NOMO-1 treated with DMSO at 0.1 percent for 48 hours (cell line): ENCODE measurements at regions not wholly inside any gene's neighbourhood (a gene's known extent, or its start where the extent isn't known, plus 50 kb on each side); places are given as distances from the start of the nearest gene placed in this dataset.
"Not testable (repeated sequence)": the region's sequence is repeated elsewhere in the genome, so short reads cannot be mapped to it uniquely, and the experiment has no call there.

ENCODE experiments used
- DNase-seq: peaks from one replicate; lab custom pipeline; 2025; ENCODE audit not compliant: unreplicated experiment; lab: John Stamatoyannopoulos, UW

DNA sequence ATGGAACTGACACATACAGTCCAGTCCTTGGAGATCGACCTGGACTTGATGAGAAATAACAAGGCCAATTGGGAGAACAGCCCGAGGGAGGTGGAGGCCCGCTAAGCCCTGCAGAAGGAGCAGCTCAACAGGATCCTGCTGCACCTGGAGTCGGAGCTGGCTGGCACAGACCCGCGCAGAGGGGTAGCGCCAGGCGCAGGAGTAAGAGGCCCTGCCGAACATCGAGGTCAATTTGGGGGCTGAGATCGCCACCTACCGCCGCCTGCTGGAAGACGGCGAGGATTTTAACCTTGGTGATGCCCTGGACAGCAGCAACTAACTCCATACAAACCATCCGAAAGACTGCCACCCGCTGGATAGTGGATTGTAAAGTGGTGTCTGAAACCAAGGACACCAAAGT lies 1610.1 kb upstream of the ACO1 start:
- DNase-seq = no peak

- no peak for DNase-seq
Measured at GRCh38 chr9:30775236-30775635, 1609.2 kb upstream of the ACO1 start.

- DNase-seq = no peak
Measured at GRCh38 chr9:30796764-30797163, 1587.7 kb upstream of the ACO1 start.

- DNase-seq = no peak
Measured at GRCh38 chr9:30799527-30800101, 1584.8 kb upstream of the ACO1 start.

GRCh38 chr9:30800421-30800820 lies 1584.0 kb upstream of the ACO1 start:
- DNase-seq = no peak

- DNase-seq = no peak
Measured at GRCh38 chr9:30812821-30813220, 1571.6 kb upstream of the ACO1 start.

DNA sequence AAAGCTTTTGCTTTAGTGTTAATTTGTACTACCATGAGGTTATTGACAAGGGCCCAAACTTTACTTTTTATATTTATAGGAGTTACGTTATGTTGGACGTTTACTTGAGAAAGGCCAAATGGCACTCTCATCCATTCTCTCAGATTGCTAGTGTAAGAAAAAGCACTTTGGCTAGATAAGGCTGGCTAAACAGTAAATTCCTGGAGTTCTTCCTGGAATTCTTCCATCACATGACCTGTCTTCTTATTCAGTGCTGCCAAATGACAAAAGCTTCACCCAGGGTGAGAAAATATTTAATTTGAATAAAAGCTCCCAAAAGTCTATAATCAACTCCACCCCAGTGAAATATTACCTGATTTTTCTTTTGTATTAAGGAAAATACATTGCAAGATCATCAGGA lies 1568.9 kb upstream of the ACO1 start:
- DNase-seq = no peak

DNA sequence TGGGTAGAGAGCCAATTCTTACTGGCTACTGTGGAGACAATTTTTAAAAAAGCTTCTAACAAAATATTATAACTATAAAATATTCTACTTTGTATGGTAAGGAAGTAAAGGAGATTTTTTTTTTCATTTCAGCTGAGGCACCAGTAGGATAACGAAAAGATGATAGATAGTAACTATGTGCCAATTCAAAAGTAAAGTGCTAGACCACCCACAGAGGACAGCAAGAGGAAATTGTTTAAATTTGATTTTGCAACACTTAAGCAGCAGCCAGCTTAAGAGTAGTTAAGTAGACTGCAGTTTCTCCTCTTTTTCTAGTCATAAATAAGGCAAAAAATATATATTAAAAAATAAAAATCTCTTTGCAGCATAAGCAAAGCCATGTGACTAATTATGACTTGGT lies 1539.3 kb upstream of the ACO1 start:
- no peak for DNase-seq

GRCh38 chr9:30846651-30847050 lies 1537.8 kb upstream of the ACO1 start:
- DNase-seq = no peak

- no peak for DNase-seq
Measured at GRCh38 chr9:30851600-30851999, 1532.8 kb upstream of the ACO1 start.

GRCh38 chr9:30900706-30901105 lies 1483.7 kb upstream of the ACO1 start:
- no peak for DNase-seq

DNA sequence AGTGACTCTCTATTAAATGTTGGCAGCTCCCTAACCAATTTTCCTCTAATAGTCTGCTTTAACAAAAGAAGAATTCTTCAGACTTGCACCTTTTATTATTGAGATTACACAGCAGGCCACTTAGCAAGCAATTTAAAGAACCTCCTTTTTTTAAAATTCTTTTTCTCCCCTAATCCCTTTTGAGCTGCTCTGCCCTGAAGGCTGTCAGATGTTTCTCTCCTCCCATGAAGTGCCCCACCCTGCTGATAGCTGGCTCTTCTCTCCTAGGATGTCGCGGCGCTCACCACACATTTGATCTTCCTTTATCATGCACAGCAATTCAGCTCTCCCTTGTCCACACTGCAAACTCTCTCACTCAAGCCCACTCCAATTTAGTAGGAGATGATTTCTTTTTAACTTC lies 1471.1 kb upstream of the ACO1 start:
- DNase-seq = no peak

GRCh38 chr9:30915451-30915850 lies 1469.0 kb upstream of the ACO1 start:
- DNase-seq = no peak

DNA sequence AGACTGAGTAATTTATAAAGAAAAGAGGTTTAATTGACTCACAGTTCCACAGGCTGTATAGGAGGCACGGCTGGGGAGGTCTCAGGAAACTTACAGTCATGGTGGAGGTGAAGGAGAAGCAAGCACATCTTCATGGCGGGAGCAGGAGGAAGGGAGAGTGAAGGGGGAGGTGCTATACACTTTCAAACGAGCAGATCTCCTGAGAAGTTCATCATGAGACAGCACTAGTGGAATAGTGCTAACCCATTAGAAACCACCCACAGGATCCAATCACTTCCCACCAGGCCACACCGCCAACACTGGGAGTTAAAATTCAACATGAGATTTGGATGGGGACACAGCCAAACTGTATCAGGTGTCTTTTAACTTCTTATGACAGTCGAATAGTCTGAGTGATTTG lies 1459.3 kb upstream of the ACO1 start:
- DNase-seq = no peak

DNA sequence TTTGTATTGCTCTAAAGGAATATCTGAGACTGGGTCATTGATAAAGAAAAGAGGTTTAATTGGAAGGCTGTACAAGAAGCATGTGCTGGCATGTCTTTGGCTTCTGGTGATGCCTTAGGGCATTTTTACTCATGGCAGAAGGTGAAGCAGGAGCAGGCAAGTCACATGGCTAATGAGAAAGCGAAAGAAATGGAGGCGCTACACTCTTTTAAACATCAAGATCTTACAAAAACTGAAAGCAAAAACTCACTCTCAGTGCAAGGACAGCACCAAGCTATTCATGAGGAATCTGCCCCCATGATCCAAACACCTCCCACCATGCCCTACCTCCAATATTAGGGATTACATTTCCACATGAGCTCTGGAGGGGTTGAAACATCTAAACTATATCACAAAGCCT lies 1458.8 kb upstream of the ACO1 start:
- no peak for DNase-seq

GRCh38 chr9:30928045-30928444 lies 1456.4 kb upstream of the ACO1 start:
- no peak for DNase-seq

DNA sequence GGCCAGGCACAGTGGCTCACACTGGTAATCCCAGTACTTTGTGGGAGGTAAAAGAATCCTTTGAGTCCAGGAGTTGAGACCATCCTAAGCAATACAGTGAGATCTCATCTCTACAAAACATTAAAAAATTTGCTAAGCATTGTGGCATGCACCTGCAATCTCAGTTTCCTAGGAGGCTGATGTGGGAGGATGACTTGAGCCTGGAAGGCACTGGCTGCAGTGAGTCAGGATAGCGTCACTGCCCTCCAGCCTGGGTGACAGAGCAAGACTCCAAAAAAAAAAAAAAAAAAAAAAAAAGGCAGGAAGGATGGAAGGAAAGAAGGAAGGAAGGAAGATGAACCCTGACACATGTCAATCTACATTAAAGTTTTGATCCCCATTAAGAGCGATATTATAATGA lies 1452.2 kb upstream of the ACO1 start:
- no peak for DNase-seq

DNA sequence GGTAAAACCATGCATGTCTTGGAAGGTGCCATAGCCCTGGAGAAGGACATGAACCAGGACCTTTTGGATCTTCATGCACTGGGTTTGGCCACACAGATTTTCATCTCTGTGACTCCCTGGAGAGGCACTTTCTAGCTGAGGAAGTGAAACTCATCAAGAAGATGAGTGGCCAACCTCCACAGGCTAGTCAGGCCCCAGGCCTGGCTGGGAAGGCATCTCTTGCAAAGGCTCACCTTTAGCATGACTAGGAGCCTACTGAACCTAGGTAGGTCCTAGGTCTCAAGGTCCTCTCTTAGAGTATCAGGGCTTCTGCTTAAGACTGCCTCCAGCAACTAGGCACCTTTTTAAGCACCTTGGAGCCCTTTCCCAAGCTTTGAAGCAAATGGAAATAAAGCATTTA lies 1448.7 kb upstream of the ACO1 start:
- no peak for DNase-seq

DNA sequence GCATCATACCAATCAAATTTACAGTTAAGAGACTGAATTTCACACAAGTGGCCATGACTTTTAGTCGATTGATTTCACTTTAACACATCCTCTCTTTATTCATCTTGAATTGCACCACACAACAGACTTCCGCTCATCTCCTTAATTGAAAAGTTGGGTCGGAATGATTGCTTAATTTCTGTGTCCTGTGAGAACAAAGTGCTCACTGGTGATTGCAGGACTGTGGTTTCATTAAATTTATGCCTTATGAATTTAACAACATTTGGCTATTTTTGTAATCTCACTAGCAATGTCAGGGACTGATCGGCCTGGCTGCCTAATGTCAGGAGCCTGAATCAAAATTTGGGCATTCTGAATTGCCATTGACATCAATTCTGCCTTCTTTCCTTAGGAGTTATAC lies 1447.3 kb upstream of the ACO1 start:
- DNase-seq = no peak

DNA sequence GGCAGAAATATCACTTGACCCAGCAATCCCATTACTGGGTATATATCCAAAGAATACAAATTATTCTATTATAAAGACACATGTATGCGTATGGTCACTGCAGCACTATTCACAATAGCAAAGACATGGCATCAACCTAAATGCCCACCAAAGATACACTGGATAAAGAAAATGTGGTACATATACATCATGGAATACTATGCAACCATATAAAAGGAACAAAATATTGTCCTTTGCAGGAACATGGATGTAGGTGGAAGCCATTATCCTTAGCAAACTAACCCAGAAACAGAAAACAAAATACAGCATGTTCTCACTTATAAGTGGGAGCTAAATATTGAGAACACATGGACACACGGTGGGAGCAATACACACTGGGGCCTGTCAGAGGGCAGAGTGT lies 1441.6 kb upstream of the ACO1 start:
- not testable (repeated sequence) for DNase-seq

DNA sequence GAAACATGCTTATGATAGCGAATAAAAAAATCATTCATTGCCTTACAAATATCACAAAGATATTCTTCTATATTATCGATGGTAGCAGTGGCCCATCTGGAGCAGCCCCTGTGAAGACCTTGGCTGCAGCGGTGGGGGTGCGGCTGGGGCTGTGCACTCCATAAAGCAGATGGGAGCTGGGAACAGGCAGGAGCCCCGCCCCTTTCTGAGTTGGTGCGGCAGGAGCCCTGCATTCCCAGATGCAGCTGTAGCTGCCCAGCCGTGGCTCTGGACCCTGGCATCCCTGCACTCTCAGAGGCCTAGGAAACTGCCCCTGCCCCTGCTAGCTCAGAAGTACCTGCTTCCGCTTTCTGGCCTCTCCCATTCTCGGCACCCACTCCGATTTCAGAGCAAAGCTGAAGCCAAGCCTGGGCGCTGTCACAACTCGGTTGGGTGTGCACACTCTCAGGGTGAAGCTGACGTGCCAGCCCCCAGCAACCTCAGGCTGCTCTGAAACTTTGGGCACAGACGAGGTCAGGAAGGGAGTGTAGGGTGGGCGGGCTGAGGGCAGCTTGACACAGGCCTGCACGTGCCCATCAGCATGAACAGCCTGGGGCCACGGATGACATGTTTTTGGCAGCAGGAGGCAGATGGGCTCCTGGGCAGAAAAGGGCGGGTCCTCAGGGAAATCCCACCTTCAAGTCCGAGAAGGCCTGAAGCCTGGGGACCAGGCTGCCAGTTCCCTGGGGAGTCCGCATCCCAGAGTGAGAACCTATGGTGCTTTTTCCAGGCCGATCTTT lies 1440.8 kb upstream of the ACO1 start:
- no peak for DNase-seq

DNA sequence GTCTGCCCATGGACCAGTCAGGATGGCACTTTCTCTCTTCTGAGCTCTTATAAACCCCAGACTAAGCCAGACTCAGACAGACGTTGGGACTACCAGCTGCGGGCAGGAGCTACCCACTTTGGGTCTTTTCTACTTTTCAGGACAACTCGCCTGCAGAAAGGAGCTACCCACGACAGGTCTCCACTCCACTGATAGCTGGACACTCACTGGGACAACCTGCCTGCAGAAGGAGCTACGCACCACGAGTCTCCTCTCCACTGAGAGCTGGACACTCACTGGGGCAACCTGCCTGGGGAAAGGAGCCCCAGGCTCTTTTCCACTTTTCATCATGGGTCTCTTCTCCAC lies 1440.2 kb upstream of the ACO1 start:
- DNase-seq = no peak

DNA sequence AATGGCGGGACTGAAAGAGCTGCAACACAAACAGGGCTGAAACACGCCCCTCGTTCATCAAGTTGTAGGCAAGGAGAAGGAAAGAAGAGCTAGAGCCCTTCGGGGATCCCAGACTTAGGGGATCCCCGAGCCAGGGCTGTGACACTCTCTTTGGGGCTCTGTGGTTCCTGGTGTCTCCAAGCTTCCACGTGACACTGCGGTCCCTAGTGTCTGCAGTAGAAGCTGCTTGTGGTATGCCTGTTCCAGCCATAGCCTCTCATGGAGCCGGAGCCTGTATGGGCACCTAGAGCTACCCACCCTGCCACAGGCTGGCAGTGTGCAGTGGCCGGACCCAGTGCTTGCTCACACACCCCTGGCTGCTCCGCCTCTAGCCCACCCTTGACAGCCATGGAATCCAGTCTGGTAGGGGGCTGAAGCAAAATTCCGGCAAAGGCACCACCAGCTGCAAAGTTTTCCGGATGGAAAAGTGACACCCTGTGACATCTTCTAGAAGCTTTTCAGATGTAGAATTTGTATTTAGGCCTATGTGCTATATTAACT lies 1439.6 kb upstream of the ACO1 start:
- DNase-seq = no peak
